NCI-H1048 (cell line): ENCODE measurements at regions not wholly inside any gene's neighbourhood (a gene's known extent, or its start where the extent isn't known, plus 50 kb on each side); places are given as distances from the start of the nearest gene placed in this dataset.
A peak's percentile ranks its signal among the peaks of the same experiment; 100 is the strongest.

Experiments used
- DNase-seq: peaks from one replicate; lab custom pipeline; 2025; lab: John Stamatoyannopoulos, UW

GRCh38 chr5:51944500-51945125 is 561.4 kb downstream of the ISL1 start:
- DNase-seq = no peak

GRCh38 chr5:51958473-51958872 is 575.2 kb downstream of the ISL1 start:
- DNase-seq = no peak

GRCh38 chr5:51960617-51961121 is 577.4 kb downstream of the ISL1 start:
- DNase-seq = no peak

GRCh38 chr5:51961154-51961562 is 577.9 kb downstream of the ISL1 start:
- no peak for DNase-seq

GRCh38 chr5:51968756-51969155 is 585.5 kb downstream of the ISL1 start:
- DNase-seq = no peak

- no peak for DNase-seq
Measured at GRCh38 chr5:51974834-51975233, 591.6 kb downstream of the ISL1 start.

GRCh38 chr5:51977014-51977413 is 593.8 kb downstream of the ISL1 start:
- DNase-seq = no peak

GRCh38 chr5:51983161-51983560 is 599.9 kb downstream of the ISL1 start:
- no peak for DNase-seq

GRCh38 chr5:51986733-51987132 is 603.5 kb downstream of the ISL1 start:
- no peak for DNase-seq

- DNase-seq = no peak
Measured at GRCh38 chr5:51987239-51987638, 604.0 kb downstream of the ISL1 start.

- DNase-seq = no peak
Measured at GRCh38 chr5:51987669-51988209, 604.5 kb downstream of the ISL1 start.

- no peak for DNase-seq
Measured at GRCh38 chr5:51988634-51989033, 605.4 kb downstream of the ISL1 start.

- no peak for DNase-seq
Measured at GRCh38 chr5:51990241-51990640, 607.0 kb downstream of the ISL1 start.

- DNase-seq = no peak
Measured at GRCh38 chr5:51990661-51991180, 607.5 kb downstream of the ISL1 start.

- DNase-seq = no peak
Measured at GRCh38 chr5:51991940-51992339, 608.7 kb downstream of the ISL1 start.

GRCh38 chr5:51995773-51996306 is 612.6 kb downstream of the ISL1 start:
- no peak for DNase-seq

GRCh38 chr5:51996356-51996861 is 613.2 kb downstream of the ISL1 start:
- no peak for DNase-seq

- DNase-seq = no peak
Measured at GRCh38 chr5:51997500-51997899, 614.3 kb downstream of the ISL1 start.

- DNase-seq = peak; percentile 22
Measured at GRCh38 chr5:51997949-51998348, 614.7 kb downstream of the ISL1 start.

GRCh38 chr5:52007230-52007858 is 624.1 kb downstream of the ISL1 start:
- no peak for DNase-seq

GRCh38 chr5:52010454-52010853 is 627.2 kb downstream of the ISL1 start:
- DNase-seq = no peak

- DNase-seq = no peak
Measured at GRCh38 chr5:52013523-52013922, 630.3 kb downstream of the ISL1 start.

- DNase-seq = no peak
Measured at GRCh38 chr5:52015760-52016159, 632.5 kb downstream of the ISL1 start.
